ENCODE measurements at regions not wholly inside any gene's neighbourhood (a gene's known extent, or its start where the extent isn't known, plus 50 kb on each side); places are given as distances from the start of the nearest gene placed in this dataset.

DNA sequence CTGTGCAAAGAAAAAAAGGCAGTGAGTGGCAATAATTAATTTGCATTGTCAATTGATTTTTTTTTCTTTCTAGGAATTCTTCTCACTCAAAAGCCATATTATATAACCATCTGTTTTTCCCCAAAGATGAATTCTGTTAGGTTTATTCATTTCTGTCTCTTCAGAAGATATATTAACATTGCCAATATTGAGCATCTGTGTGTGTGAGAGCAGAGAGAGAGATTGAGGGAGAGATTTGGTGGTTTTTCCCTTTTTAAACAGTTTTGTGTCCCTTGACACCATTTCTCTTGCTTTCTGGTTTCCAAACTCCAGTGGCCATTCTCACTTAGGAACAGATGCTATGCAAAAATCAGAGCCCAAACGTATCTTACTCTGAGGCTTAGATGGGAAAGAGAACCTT, 112.5 kb downstream of the LACC1 start:
- H3K36me3 ChIP-seq (ENCODE audit: control insufficient read depth, insufficient read depth, low read length): no peaks in the 10 kb centered on the region
- CTCF ChIA-PET: no interaction called here
- BruUV-seq (replicated peaks): no TSS peak
- no peaks in the 10 kb centered on the region for H3K4me1 ChIP-seq
- no peaks in the 10 kb centered on the region for H3K27me3 ChIP-seq (replicated peaks; ENCODE audit: control insufficient read depth, insufficient read depth, low read length)
- no peak overlapping the region for H3K27ac Mint-ChIP-seq (ENCODE audit: unreplicated experiment)
- intact Hi-C loops (cut with micrococcal nuclease; ENCODE audit: unreplicated experiment): no loop called here
- TF ChIP-seq, protein P1, sequence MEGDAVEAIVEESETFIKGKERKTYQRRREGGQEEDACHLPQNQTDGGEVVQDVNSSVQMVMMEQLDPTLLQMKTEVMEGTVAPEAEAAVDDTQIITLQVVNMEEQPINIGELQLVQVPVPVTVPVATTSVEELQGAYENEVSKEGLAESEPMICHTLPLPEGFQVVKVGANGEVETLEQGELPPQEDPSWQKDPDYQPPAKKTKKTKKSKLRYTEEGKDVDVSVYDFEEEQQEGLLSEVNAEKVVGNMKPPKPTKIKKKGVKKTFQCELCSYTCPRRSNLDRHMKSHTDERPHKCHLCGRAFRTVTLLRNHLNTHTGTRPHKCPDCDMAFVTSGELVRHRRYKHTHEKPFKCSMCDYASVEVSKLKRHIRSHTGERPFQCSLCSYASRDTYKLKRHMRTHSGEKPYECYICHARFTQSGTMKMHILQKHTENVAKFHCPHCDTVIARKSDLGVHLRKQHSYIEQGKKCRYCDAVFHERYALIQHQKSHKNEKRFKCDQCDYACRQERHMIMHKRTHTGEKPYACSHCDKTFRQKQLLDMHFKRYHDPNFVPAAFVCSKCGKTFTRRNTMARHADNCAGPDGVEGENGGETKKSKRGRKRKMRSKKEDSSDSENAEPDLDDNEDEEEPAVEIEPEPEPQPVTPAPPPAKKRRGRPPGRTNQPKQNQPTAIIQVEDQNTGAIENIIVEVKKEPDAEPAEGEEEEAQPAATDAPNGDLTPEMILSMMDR (IDR thresholded peaks at IDR 0.05; ENCODE audit: insufficient read depth in 1 of 2, low read depth in 1 of 2, low read length in 1 of 2, severe bottlenecking in 1 of 2, unreplicated experiment in 1 of 2): no peak
- DNase-seq: no peak
- H3K9me3 Mint-ChIP-seq (ENCODE audit: unreplicated experiment): peaks cover 20% of the 10 kb centered on the region
- POLR2A ChIA-PET: no interaction called here
- no peaks in the 10 kb centered on the region for H3K27me3 Mint-ChIP-seq (ENCODE audit: insufficient read depth, unreplicated experiment)
- H3K36me3 Mint-ChIP-seq (ENCODE audit: insufficient read depth, unreplicated experiment): no peaks in the 10 kb centered on the region
- H3K4me1 Mint-ChIP-seq (ENCODE audit: low read depth, unreplicated experiment): no peaks in the 10 kb centered on the region
- H3K4me3 Mint-ChIP-seq (ENCODE audit: unreplicated experiment): no peak overlapping the region
- no peak overlapping the region for H3K4me3 ChIP-seq (ENCODE audit: low read depth, low read length)
- peaks cover 17% of the 10 kb centered on the region for H3K9me3 ChIP-seq

DNA sequence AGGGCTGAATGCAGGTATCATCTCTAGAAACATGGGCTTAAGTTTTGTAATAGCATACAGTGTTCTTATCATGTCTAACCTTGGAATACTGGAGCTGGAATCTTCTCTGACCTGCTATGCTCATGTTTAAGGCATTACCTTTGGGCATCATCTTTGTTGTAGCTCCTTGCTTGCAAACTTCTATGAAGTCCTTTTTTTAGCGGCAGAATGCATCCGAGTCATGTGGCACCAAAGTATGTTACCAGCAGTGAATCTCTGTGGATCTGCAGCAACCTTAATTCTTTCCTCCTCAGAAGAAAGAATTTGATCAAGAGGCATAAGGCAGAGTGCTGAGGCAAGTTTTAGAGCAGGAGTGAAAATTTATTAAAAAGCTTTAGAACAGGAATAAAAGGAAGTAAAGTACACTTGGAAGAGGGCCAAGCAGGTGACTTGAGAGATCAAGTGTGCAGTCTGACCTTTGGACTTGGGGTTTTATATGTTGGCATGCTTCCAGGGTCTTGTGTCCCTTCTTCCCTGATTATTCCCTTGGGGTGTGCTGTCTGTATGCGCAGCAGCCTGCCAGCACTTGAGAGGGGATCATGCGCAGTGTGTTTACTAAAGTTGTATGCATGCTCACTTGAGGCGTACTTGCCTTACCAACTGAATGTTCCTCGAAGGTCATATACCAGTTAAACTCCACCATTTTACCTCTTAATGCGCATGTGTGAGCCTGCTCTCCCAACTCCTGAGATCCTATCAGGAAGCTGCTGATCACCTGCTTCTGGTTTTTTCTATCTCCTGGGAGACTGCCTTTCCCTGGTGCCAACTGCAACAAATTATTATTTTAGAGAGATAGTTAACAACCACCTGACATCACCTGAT, 115.5 kb downstream of the LACC1 start:
- TF ChIP-seq, protein P1 (IDR thresholded peaks at IDR 0.05; ENCODE audit: insufficient read depth in 1 of 2, low read depth in 1 of 2, low read length in 1 of 2, severe bottlenecking in 1 of 2, unreplicated experiment in 1 of 2): no peak
- no peak overlapping the region for H3K4me3 ChIP-seq (ENCODE audit: low read depth, low read length)
- no peaks in the 10 kb centered on the region for H3K36me3 ChIP-seq (ENCODE audit: control insufficient read depth, insufficient read depth, low read length)
- Mint-ChIP-seq H3K4me3 (ENCODE audit: unreplicated experiment) (no peak overlapping the region), H3K27ac (ENCODE audit: unreplicated experiment) (no peak overlapping the region), H3K9me3 (ENCODE audit: unreplicated experiment) (peaks cover 20% of the 10 kb centered on the region), H3K36me3 (ENCODE audit: insufficient read depth, unreplicated experiment) (no peaks in the 10 kb centered on the region), H3K4me1 (ENCODE audit: low read depth, unreplicated experiment) (no peaks in the 10 kb centered on the region), H3K27me3 (ENCODE audit: insufficient read depth, unreplicated experiment) (no peaks in the 10 kb centered on the region)
- ChIA-PET CTCF (no interaction called here), POLR2A (no interaction called here)
- no peak for DNase-seq
- no TSS peak for BruUV-seq (replicated peaks)
- H3K9me3 ChIP-seq: peaks cover 17% of the 10 kb centered on the region
- H3K4me1 ChIP-seq: no peaks in the 10 kb centered on the region
- intact Hi-C loops (cut with micrococcal nuclease; ENCODE audit: unreplicated experiment): no loop called here
- no peaks in the 10 kb centered on the region for H3K27me3 ChIP-seq (replicated peaks; ENCODE audit: control insufficient read depth, insufficient read depth, low read length)

GRCh38 chr13:43996221-43996620, 116.5 kb downstream of the LACC1 start:
- Histone ChIP-seq H3K36me3 (ENCODE audit: control insufficient read depth, insufficient read depth, low read length) (no peaks in the 10 kb centered on the region), H3K9me3 (peaks cover 17% of the 10 kb centered on the region), H3K4me3 (ENCODE audit: low read depth, low read length) (no peak overlapping the region), H3K4me1 (no peaks in the 10 kb centered on the region), H3K27me3 (replicated peaks; ENCODE audit: control insufficient read depth, insufficient read depth, low read length) (no peaks in the 10 kb centered on the region)
- H3K4me1 Mint-ChIP-seq (ENCODE audit: low read depth, unreplicated experiment): no peaks in the 10 kb centered on the region
- H3K27me3 Mint-ChIP-seq (ENCODE audit: insufficient read depth, unreplicated experiment): no peaks in the 10 kb centered on the region
- ChIA-PET CTCF (no interaction called here), POLR2A (no interaction called here)
- TF ChIP-seq, protein P1 (IDR thresholded peaks at IDR 0.05; ENCODE audit: insufficient read depth in 1 of 2, low read depth in 1 of 2, low read length in 1 of 2, severe bottlenecking in 1 of 2, unreplicated experiment in 1 of 2): no peak
- H3K4me3 Mint-ChIP-seq (ENCODE audit: unreplicated experiment): no peak overlapping the region
- intact Hi-C loops (cut with micrococcal nuclease; ENCODE audit: unreplicated experiment): no loop called here
- no peak for DNase-seq
- H3K27ac Mint-ChIP-seq (ENCODE audit: unreplicated experiment): no peak overlapping the region
- peaks cover 20% of the 10 kb centered on the region for H3K9me3 Mint-ChIP-seq (ENCODE audit: unreplicated experiment)
- no peaks in the 10 kb centered on the region for H3K36me3 Mint-ChIP-seq (ENCODE audit: insufficient read depth, unreplicated experiment)
- BruUV-seq (replicated peaks): no TSS peak

Data from Caco-2 (cell line).